Central memory CD8-positive, alpha-beta T cell (primary cell): ENCODE measurements at regions not wholly inside any gene's neighbourhood (a gene's known extent, or its start where the extent isn't known, plus 50 kb on each side); places are given as distances from the start of the nearest gene placed in this dataset.

Experiments
- ATAC-seq: fragments of 150-1000 bp; cut with Tn5 transposase; replicated peaks from 2 replicates; pipeline ENCODE4 v1.10.0; 2022; ENCODE audit warnings: mild to moderate bottlenecking, moderate FRiP score, moderate number of reproducible peaks; ENCODE audit not compliant: poor library complexity, severe bottlenecking; ENCODE audit errors: extremely low read depth
- DNase-seq, 2 donors: peaks; one replicate each; pipeline ENCODE4 v3.0.0; 2021; ENCODE audit warnings: low spot score in 2 of 2
- H3K27ac Mint-ChIP-seq: one replicate; pipeline ENCODE4 v1.8.0; 2022; ENCODE audit warnings: low read depth, mild to moderate bottlenecking, moderate library complexity, mixed read lengths
- H3K27me3 Mint-ChIP-seq: one replicate; pipeline ENCODE4 v1.8.0; 2022; ENCODE audit warnings: mixed read lengths
- H3K36me3 Mint-ChIP-seq: one replicate; pipeline ENCODE4 v1.8.0; 2022; ENCODE audit warnings: mild to moderate bottlenecking, moderate library complexity, mixed read lengths; ENCODE audit not compliant: insufficient read depth
- H3K4me1 Mint-ChIP-seq: one replicate; pipeline ENCODE4 v1.8.0; 2022; ENCODE audit warnings: mixed read lengths
- H3K4me3 Mint-ChIP-seq: one replicate; pipeline ENCODE4 v1.8.0; 2022; ENCODE audit warnings: mild to moderate bottlenecking, moderate library complexity, mixed read lengths
- H3K9me3 Mint-ChIP-seq: one replicate; pipeline ENCODE4 v1.8.0; 2022; ENCODE audit warnings: mixed read lengths

GRCh38 chr11:119491753-119492510, 69.0 kb upstream of the THY1 start:
- no peak overlapping the region for H3K27ac Mint-ChIP-seq
- no peak for ATAC-seq
- no peak overlapping the region for H3K4me3 Mint-ChIP-seq
- peaks cover 2% of the 10 kb centered on the region for H3K36me3 Mint-ChIP-seq
- peaks cover 64% of the 10 kb centered on the region for H3K27me3 Mint-ChIP-seq
- DNase-seq = no peak
- H3K4me1 Mint-ChIP-seq = no peaks in the 10 kb centered on the region
- no peaks in the 10 kb centered on the region for H3K9me3 Mint-ChIP-seq

GRCh38 chr11:119490253-119491006, 67.5 kb upstream of the THY1 start:
- Mint-ChIP-seq H3K27me3 (peaks cover 62% of the 10 kb centered on the region), H3K4me1 (no peaks in the 10 kb centered on the region), H3K9me3 (no peaks in the 10 kb centered on the region), H3K27ac (no peak overlapping the region), H3K4me3 (no peak overlapping the region), H3K36me3 (no peaks in the 10 kb centered on the region)
- DNase-seq (no peak), ATAC-seq (no peak)

GRCh38 chr11:119489087-119489486, 66.1 kb upstream of the THY1 start:
- no peaks in the 10 kb centered on the region for H3K9me3 Mint-ChIP-seq
- no peak overlapping the region for H3K27ac Mint-ChIP-seq
- H3K27me3 Mint-ChIP-seq = peaks cover 62% of the 10 kb centered on the region
- no peak overlapping the region for H3K4me3 Mint-ChIP-seq
- no peaks in the 10 kb centered on the region for H3K4me1 Mint-ChIP-seq
- ATAC-seq = no peak
- H3K36me3 Mint-ChIP-seq = no peaks in the 10 kb centered on the region
- DNase-seq = no peak

GRCh38 chr11:119488256-119488995, 65.5 kb upstream of the THY1 start:
- no peaks in the 10 kb centered on the region for H3K4me1 Mint-ChIP-seq
- H3K27me3 Mint-ChIP-seq = peaks cover 61% of the 10 kb centered on the region
- no peaks in the 10 kb centered on the region for H3K36me3 Mint-ChIP-seq
- H3K4me3 Mint-ChIP-seq = no peak overlapping the region
- DNase-seq (no peak), ATAC-seq (no peak)
- H3K27ac Mint-ChIP-seq = no peak overlapping the region
- no peaks in the 10 kb centered on the region for H3K9me3 Mint-ChIP-seq

GRCh38 chr11:119486691-119487259, 63.8 kb upstream of the THY1 start:
- H3K27ac Mint-ChIP-seq = no peak overlapping the region
- peaks cover 70% of the 10 kb centered on the region for H3K27me3 Mint-ChIP-seq
- ATAC-seq = no peak
- DNase-seq = no peak
- no peak overlapping the region for H3K4me3 Mint-ChIP-seq
- no peaks in the 10 kb centered on the region for H3K36me3 Mint-ChIP-seq
- no peaks in the 10 kb centered on the region for H3K4me1 Mint-ChIP-seq
- H3K9me3 Mint-ChIP-seq = no peaks in the 10 kb centered on the region

GRCh38 chr11:119486016-119486415, 63.0 kb upstream of the THY1 start:
- no peak for DNase-seq
- H3K9me3 Mint-ChIP-seq = no peaks in the 10 kb centered on the region
- H3K27me3 Mint-ChIP-seq = peaks cover 69% of the 10 kb centered on the region
- no peak for ATAC-seq
- H3K4me1 Mint-ChIP-seq = no peaks in the 10 kb centered on the region
- H3K4me3 Mint-ChIP-seq = no peak overlapping the region
- H3K36me3 Mint-ChIP-seq = no peaks in the 10 kb centered on the region
- H3K27ac Mint-ChIP-seq = no peak overlapping the region

DNA sequence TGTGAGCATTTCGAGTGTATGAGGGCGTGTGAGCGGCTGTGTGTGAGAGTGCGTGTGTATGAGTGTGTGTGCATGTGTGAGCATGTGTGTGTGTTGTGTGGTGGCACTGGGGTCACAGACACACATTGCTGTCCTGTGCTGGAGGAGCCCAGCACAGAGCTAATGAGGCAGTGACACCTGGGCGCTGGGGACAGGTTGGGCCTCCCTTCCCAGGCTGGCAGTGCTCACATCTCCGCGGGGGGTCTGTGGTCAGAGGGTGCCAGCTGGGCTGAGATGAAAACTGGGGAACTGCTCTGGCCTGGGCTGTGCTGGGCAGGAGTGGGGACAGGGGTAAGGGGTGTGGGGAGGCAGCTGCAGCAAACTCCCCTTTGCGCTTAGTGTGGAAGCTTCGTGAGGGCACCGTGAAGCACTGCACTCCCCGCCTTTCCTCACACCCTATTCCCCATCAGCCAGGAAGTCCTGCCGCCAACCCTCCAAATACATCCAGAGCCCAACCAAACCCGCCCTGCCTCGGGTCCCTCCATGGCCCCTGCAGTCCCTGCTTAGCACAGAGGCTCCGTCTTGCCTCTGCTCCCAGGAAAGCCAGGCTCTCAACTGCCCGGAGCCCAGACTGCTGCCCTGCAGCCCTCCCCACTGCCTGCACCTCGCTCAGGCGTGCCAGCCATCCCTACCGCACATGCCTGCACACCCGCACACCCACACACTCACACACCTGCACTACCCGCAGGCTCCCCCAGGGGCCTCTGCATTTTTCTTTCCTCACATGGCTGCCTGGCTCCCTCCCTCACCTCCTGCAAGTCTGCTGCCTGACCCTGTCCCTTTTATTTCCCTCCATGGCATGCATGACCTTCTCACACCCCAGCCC, 62.0 kb upstream of the THY1 start:
- ATAC-seq (no peak), DNase-seq (no peak)
- H3K4me1 Mint-ChIP-seq = no peaks in the 10 kb centered on the region
- H3K27ac Mint-ChIP-seq = no peak overlapping the region
- no peaks in the 10 kb centered on the region for H3K36me3 Mint-ChIP-seq
- H3K4me3 Mint-ChIP-seq = no peak overlapping the region
- no peaks in the 10 kb centered on the region for H3K9me3 Mint-ChIP-seq
- peaks cover 75% of the 10 kb centered on the region for H3K27me3 Mint-ChIP-seq

DNA sequence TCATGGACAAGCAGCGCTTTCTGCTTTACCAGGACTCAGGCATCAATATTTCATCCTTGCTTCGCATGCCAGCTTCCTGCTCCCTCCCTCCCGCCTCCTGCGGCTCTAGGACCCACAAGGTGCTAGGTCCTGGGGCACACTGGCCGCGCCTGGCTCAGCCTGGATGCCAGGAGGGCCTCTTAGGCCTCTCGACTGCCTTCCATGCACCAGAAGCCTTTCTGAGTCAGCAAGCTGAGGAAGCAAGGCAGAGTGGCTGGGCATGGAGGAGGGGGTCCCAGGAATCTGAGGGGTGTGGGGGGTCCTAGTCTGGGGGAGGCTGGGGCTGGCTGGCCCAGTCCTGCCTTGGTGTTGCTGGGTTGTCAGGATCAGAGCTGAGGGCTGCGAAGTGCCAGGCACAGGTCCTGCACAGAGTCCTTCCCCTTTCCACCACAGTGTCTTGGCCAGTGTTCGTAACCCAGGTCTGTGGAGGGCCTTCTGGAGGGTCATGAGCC, 61.0 kb upstream of the THY1 start:
- Mint-ChIP-seq H3K36me3 (no peaks in the 10 kb centered on the region), H3K27me3 (peaks cover 77% of the 10 kb centered on the region), H3K27ac (no peak overlapping the region), H3K9me3 (no peaks in the 10 kb centered on the region), H3K4me1 (no peaks in the 10 kb centered on the region), H3K4me3 (no peak overlapping the region)
- DNase-seq (no peak), ATAC-seq (no peak)

DNA sequence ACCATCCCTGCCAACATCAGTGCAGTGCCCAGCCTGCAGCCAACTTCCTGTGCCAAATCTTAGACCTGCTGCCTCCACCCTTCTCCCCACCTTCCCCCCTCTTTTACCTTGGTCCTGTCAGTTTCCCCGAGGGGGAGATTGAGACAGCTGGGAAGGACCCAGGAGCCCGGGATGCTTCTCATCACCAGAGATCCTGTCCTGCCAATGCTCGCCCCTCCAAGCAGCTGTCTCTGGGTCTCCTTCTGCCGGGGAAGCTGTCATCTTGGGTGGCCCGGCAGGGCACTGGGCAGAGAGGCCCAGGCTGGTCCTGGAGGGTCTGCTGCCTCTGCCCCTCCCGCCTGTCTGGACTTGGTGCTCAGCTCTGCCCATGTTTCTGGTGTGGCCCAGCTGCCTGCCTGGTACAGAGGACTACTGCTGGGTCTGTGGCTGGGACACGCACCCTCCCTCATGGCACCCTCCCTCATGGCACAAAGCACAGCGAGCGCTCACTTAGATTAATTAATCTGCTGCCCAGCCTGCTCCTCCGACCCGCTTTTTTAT, 60.4 kb upstream of the THY1 start:
- Mint-ChIP-seq H3K4me1 (no peaks in the 10 kb centered on the region), H3K27ac (no peak overlapping the region), H3K9me3 (no peaks in the 10 kb centered on the region), H3K4me3 (no peak overlapping the region), H3K36me3 (no peaks in the 10 kb centered on the region), H3K27me3 (peaks cover 72% of the 10 kb centered on the region)
- DNase-seq = no peak
- no peak for ATAC-seq

DNA sequence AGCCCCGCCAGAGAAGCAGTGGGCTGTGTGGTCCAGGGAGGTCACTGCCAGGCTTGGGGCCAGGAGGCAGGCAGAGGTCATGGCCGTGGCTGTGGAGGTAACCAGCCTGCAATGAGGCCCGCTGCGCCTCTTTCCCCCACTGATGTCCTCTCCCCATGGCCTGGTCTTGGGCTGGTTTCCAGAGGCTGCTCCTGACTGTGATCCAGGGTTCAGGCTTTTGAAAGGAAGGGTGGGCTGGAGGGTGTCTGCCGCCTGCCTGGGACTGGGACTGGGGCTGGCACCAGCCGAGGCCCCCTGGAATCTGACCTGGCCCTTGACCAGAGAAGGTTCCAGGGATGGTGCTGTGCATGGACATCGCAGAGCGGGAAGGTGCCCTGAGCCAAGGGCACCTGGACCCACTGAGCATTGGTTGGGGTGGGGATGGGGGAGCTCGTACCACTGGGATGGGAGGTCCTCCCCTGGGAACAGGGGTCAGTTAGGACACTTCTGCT, 59.6 kb upstream of the THY1 start:
- Mint-ChIP-seq H3K4me1 (no peaks in the 10 kb centered on the region), H3K27me3 (peaks cover 63% of the 10 kb centered on the region), H3K36me3 (no peaks in the 10 kb centered on the region), H3K27ac (no peak overlapping the region), H3K4me3 (no peak overlapping the region), H3K9me3 (no peaks in the 10 kb centered on the region)
- DNase-seq = no peak
- no peak for ATAC-seq

GRCh38 chr11:119481667-119482400, 58.9 kb upstream of the THY1 start:
- H3K4me1 Mint-ChIP-seq = no peaks in the 10 kb centered on the region
- DNase-seq = no peak
- peaks cover 62% of the 10 kb centered on the region for H3K27me3 Mint-ChIP-seq
- H3K4me3 Mint-ChIP-seq = no peak overlapping the region
- no peak for ATAC-seq
- no peak overlapping the region for H3K27ac Mint-ChIP-seq
- H3K36me3 Mint-ChIP-seq = no peaks in the 10 kb centered on the region
- H3K9me3 Mint-ChIP-seq = no peaks in the 10 kb centered on the region
